Midbrain (tissue), 1 donor: ENCODE measurements at regions not wholly inside any gene's neighbourhood (a gene's known extent, or its start where the extent isn't known, plus 50 kb on each side); places are given as distances from the start of the nearest gene placed in this dataset.
"Not testable (repeated sequence)": the region's sequence is repeated elsewhere in the genome, so short reads cannot be mapped to it uniquely, and the experiment has no call there.

Source experiments
- DNase-seq: peaks from one replicate; lab custom pipeline; 2025; lab: John Stamatoyannopoulos, UW

GRCh38 chr6:49370518-49370917, 92.5 kb downstream of the MMUT start:
- no peak for DNase-seq

GRCh38 chr6:49366539-49366938, 96.5 kb downstream of the MMUT start:
- DNase-seq: no peak

GRCh38 chr6:49348561-49348960, 114.5 kb downstream of the MMUT start:
- no peak for DNase-seq

GRCh38 chr6:49342410-49342809, 120.6 kb downstream of the MMUT start:
- DNase-seq: no peak

- no peak for DNase-seq
These were observed 121.2 kb downstream of the MMUT start for GRCh38 chr6:49341869-49342268.

- DNase-seq: no peak
These were observed 124.0 kb downstream of the MMUT start for GRCh38 chr6:49339096-49339495.

- DNase-seq: no peak
These were observed 126.4 kb downstream of the MMUT start for GRCh38 chr6:49336514-49337131.

GRCh38 chr6:49333345-49334125, 129.5 kb downstream of the MMUT start:
- DNase-seq: no peak

GRCh38 chr6:49332781-49333180, 130.3 kb downstream of the MMUT start:
- DNase-seq: no peak

GRCh38 chr6:49329186-49329585, 133.9 kb downstream of the MMUT start:
- DNase-seq: no peak

- no peak for DNase-seq
These were observed 134.9 kb downstream of the MMUT start for GRCh38 chr6:49328051-49328744.

GRCh38 chr6:49327571-49327970, 135.5 kb downstream of the MMUT start:
- no peak for DNase-seq

- DNase-seq: no peak
These were observed 136.0 kb downstream of the MMUT start for GRCh38 chr6:49327005-49327404.

- no peak for DNase-seq
These were observed 136.7 kb downstream of the MMUT start for GRCh38 chr6:49326347-49326746.

GRCh38 chr6:49325891-49326290, 137.2 kb downstream of the MMUT start:
- DNase-seq: no peak

GRCh38 chr6:49322861-49323260, 140.2 kb downstream of the MMUT start:
- no peak for DNase-seq

GRCh38 chr6:49321561-49322072, 141.4 kb downstream of the MMUT start:
- no peak for DNase-seq

- no peak for DNase-seq
These were observed 158.0 kb downstream of the MMUT start for GRCh38 chr6:49305010-49305409.

GRCh38 chr6:49304393-49304792, 158.7 kb downstream of the MMUT start:
- not testable (repeated sequence) for DNase-seq

- no peak for DNase-seq
These were observed 162.1 kb downstream of the MMUT start for GRCh38 chr6:49300911-49301310.

- DNase-seq: no peak
These were observed 162.6 kb downstream of the MMUT start for GRCh38 chr6:49300443-49300842.

GRCh38 chr6:49299279-49299678, 163.8 kb downstream of the MMUT start:
- DNase-seq: no peak

GRCh38 chr6:49284180-49284579, 178.9 kb downstream of the MMUT start:
- DNase-seq: no peak
